ENCODE measurements at regions not wholly inside any gene's neighbourhood (a gene's known extent, or its start where the extent isn't known, plus 50 kb on each side); places are given as distances from the start of the nearest gene placed in this dataset.

GRCh38 chr11:112812729-112813128, 148.5 kb upstream of the NCAM1 start:
- in situ Hi-C loops (cut with HindIII; ENCODE audit: extremely low pct_ligation_motif_present, low pct_unique_long_range_greater_than_20kb) (no loop called here), intact Hi-C loops (cut with micrococcal nuclease; ENCODE audit: unreplicated experiment) (no loop called here)
- ATAC-seq: no peak
- CTCF ChIA-PET (ENCODE audit: low intra/inter-chr PET ratio, low total read pairs): no interaction called here
- no peak overlapping the region for H3K4me2 ChIP-seq (ENCODE audit: low read depth, low read length)
- no TSS peak for BruUV-seq (replicated peaks)
- H3K4me3 ChIP-seq (replicated peaks in 1 of 3; ENCODE audit: insufficient read depth in 1 of 3, low read depth in 2 of 3, low read length in 3 of 3): no peak overlapping the region
- H3K36me3 ChIP-seq (replicated peaks in 1 of 2; ENCODE audit: control insufficient read depth in 1 of 2, insufficient read depth in 2 of 2, low read length in 2 of 2): no peaks in the 10 kb centered on the region
- H4K20me1 ChIP-seq (ENCODE audit: insufficient read depth, low read length): no peaks in the 10 kb centered on the region
- no peaks in the 10 kb centered on the region for H3K27me3 ChIP-seq (ENCODE audit: control insufficient read depth in 1 of 2, insufficient read depth in 2 of 2, low read length in 2 of 2)
- no peak overlapping the region for H3K9ac ChIP-seq (ENCODE audit: insufficient read depth, low read depth, low read length)
- FAIRE-seq: no peak
- H3K4me1 ChIP-seq (ENCODE audit: insufficient read depth, low read length): no peaks in the 10 kb centered on the region
- H3K27ac ChIP-seq (ENCODE audit: extremely low read length, insufficient read depth, low read length): no peak overlapping the region
- H3K9me3 ChIP-seq (ENCODE audit: low read length): no peaks in the 10 kb centered on the region
- 0% methylated on average over 1 of the region's 2 CpGs for WGBS (ENCODE audit: low lambda C conversion rate)
- TF ChIP-seq ZFYVE20 (CRISPR knock-in tag; IDR thresholded peaks at IDR 0.05; ENCODE audit: borderline replicate concordance, low read depth): no peak
- no peak for TF ChIP-seq DRAP1 (CRISPR knock-in tag; IDR thresholded peaks at IDR 0.05)
- no peak for TF ChIP-seq ZNF639 (CRISPR knock-in tag; conservative IDR thresholded peaks at IDR 0.05)
- TF ChIP-seq ISX (CRISPR knock-in tag; conservative IDR thresholded peaks at IDR 0.05): no peak
- no peak for TF ChIP-seq ZBTB40 (IDR thresholded peaks at IDR 0.05)
- TF ChIP-seq ZBTB40 (CRISPR knock-in tag; IDR thresholded peaks at IDR 0.05): no peak
- TF ChIP-seq PLSCR1 (CRISPR knock-in tag; IDR thresholded peaks at IDR 0.05; ENCODE audit: borderline replicate concordance): no peak
- TF ChIP-seq POGZ (CRISPR knock-in tag; IDR thresholded peaks at IDR 0.05): no peak
- no peak for TF ChIP-seq PRPF4 (IDR thresholded peaks at IDR 0.05; ENCODE audit: low read depth, low read length, poor library complexity, severe bottlenecking)
- no peak for TF ChIP-seq SMYD3 (CRISPR knock-in tag; IDR thresholded peaks at IDR 0.05)
- TF ChIP-seq CHCHD3 (CRISPR knock-in tag; IDR thresholded peaks at IDR 0.05): no peak
- no peak for TF ChIP-seq RAD21 (CRISPR knock-in tag; IDR thresholded peaks at IDR 0.05)
- no peak for TF ChIP-seq ZNF674 (CRISPR knock-in tag; IDR thresholded peaks at IDR 0.05; ENCODE audit: low read depth)
- DNase-seq (ENCODE audit: low spot score): no peak
- H2AFZ ChIP-seq (ENCODE audit: low read length): no peak overlapping the region
- POLR2A ChIA-PET: no interaction called here
- no peaks in the 10 kb centered on the region for H3K79me2 ChIP-seq (ENCODE audit: insufficient read depth, low read length)

All from HepG2 (cell line).